ENCODE measurements at regions not wholly inside any gene's neighbourhood (a gene's known extent, or its start where the extent isn't known, plus 50 kb on each side); places are given as distances from the start of the nearest gene placed in this dataset.

DNA sequence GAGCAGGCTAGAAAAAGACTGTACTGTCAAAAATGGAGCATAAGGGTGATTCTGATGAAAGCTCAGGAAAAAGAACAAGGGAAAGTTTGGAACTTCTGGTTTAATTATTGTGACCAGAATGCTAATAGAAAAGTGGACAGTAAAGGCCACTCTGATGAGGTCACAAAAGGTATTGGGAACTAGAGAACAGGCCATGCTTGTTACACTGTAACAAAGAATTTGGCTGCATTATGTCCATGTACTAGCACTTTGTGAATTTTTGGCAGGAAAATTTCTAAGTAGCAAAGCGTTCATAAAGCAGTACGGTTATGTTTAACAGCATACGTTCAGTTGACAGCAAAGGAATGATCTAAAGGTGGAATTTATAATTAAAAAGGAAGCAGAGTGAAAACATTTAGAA is 418.6 kb downstream of the TRIB2 start:
- no peak overlapping the region for H3K27ac ChIP-seq (ENCODE audit: insufficient read depth, low read depth, low read length)
- FAIRE-seq (no peak), DNase-seq (ENCODE audit: low read depth, low spot score) (no peak)
- H3K36me3 ChIP-seq (ENCODE audit: control insufficient read depth in 2 of 2, extremely low read depth in 1 of 2, insufficient read depth in 2 of 2, low read length in 2 of 2): no peaks in the 10 kb centered on the region
- no peaks in the 10 kb centered on the region for H3K79me2 ChIP-seq (ENCODE audit: control insufficient read depth, insufficient read depth, low read length)
- BruUV-seq (replicated peaks): no TSS peak
- H3K9me1 ChIP-seq (replicated peaks; ENCODE audit: control insufficient read depth, extremely low read depth, insufficient read depth, low read length): no peaks in the 10 kb centered on the region
- no peaks in the 10 kb centered on the region for H3K27me3 ChIP-seq (ENCODE audit: control insufficient read depth in 2 of 2, insufficient read depth in 2 of 2, low read length in 2 of 2)
- no peaks in the 10 kb centered on the region for H3K4me1 ChIP-seq (ENCODE audit: control insufficient read depth, extremely low read depth, insufficient read depth, low read length)
- no peaks in the 10 kb centered on the region for H4K20me1 ChIP-seq (replicated peaks; ENCODE audit: control insufficient read depth, extremely low read depth, insufficient read depth, low read length)
- no peak overlapping the region for H3K4me2 ChIP-seq (ENCODE audit: insufficient read depth, low read length)
- no peaks in the 10 kb centered on the region for H3K9me3 ChIP-seq (replicated peaks; ENCODE audit: control insufficient read depth, insufficient read depth, low read length)
- CTCF ChIA-PET: no interaction called here
- no peak overlapping the region for H3K4me3 ChIP-seq (replicated peaks in 1 of 3; ENCODE audit: insufficient read depth in 1 of 3, low read depth in 1 of 3, low read length in 3 of 3)
- H3K9ac ChIP-seq (replicated peaks; ENCODE audit: extremely low read depth, insufficient read depth, low read length): no peak overlapping the region
- TF ChIP-seq EZH2 (IDR thresholded peaks at IDR 0.05; ENCODE audit: borderline replicate concordance, low read depth, low read length, severe bottlenecking) (no peak), POLR2AphosphoS5 (IDR thresholded peaks at IDR 0.05; ENCODE audit: insufficient read depth, low read depth, low read length) (no peak), JUN (IDR thresholded peaks at IDR 0.05; ENCODE audit: borderline replicate concordance, insufficient read depth, insufficient read length, low read depth) (no peak), POLR2A (IDR thresholded peaks at IDR 0.05; ENCODE audit: low read depth, low read length) (no peak), FOS (IDR thresholded peaks at IDR 0.05; ENCODE audit: borderline replicate concordance, insufficient read depth, low read length) (no peak), GATA2 (IDR thresholded peaks at IDR 0.05; ENCODE audit: insufficient read depth, insufficient read length, low read depth, low read length) (no peak), MYC (IDR thresholded peaks at IDR 0.05; ENCODE audit: low read depth, low read length) (no peak)
- TF ChIP-seq, protein P1, sequence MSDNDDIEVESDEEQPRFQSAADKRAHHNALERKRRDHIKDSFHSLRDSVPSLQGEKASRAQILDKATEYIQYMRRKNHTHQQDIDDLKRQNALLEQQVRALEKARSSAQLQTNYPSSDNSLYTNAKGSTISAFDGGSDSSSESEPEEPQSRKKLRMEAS (IDR thresholded peaks at IDR 0.05; ENCODE audit: insufficient read depth, insufficient read length): no peak
- TF ChIP-seq, protein P2, sequence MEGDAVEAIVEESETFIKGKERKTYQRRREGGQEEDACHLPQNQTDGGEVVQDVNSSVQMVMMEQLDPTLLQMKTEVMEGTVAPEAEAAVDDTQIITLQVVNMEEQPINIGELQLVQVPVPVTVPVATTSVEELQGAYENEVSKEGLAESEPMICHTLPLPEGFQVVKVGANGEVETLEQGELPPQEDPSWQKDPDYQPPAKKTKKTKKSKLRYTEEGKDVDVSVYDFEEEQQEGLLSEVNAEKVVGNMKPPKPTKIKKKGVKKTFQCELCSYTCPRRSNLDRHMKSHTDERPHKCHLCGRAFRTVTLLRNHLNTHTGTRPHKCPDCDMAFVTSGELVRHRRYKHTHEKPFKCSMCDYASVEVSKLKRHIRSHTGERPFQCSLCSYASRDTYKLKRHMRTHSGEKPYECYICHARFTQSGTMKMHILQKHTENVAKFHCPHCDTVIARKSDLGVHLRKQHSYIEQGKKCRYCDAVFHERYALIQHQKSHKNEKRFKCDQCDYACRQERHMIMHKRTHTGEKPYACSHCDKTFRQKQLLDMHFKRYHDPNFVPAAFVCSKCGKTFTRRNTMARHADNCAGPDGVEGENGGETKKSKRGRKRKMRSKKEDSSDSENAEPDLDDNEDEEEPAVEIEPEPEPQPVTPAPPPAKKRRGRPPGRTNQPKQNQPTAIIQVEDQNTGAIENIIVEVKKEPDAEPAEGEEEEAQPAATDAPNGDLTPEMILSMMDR (IDR thresholded peaks at IDR 0.05; ENCODE audit: extremely low read depth in 1 of 2, insufficient read depth in 1 of 2, low read depth in 1 of 2, low read length in 2 of 2): no peak
- POLR2A ChIA-PET: no interaction called here
- H2AFZ ChIP-seq (ENCODE audit: low read depth, low read length): no peak overlapping the region
- dilution Hi-C loops (cut with MboI; ENCODE audit: extremely low pct_ligation_motif_present, low sequenced_read_pairs): no loop called here
- intact Hi-C loops (cut with micrococcal nuclease): no loop called here

All from endothelial cell of umbilical vein (primary cell).